SK-N-SH (cell line): ENCODE measurements at regions not wholly inside any gene's neighbourhood (a gene's known extent, or its start where the extent isn't known, plus 50 kb on each side); places are given as distances from the start of the nearest gene placed in this dataset.

Experiments
- CTCF ChIA-PET: fragments of 300-600, 350-600 bp; formaldehyde crosslinking; extraction: SDS; loops from one replicate; lab custom pipeline; 2021; lab: Yijun Ruan, JAX
- POLR2A ChIA-PET: fragments of 350-600 bp; sonication (Branson Sonifier 250); formaldehyde crosslinking; extraction: SDS; loops from one replicate; lab custom pipeline; 2020; ENCODE audit warnings: antibody characterized with exemption, inconsistent platforms; lab: Yijun Ruan, JAX
- DNase-seq: peaks from one replicate; pipeline ENCODE4 v3.0.0; 2012
- H2AFZ ChIP-seq: fragments of 200-600 bp; sonication (generic); 2 replicates; pipeline ENCODE4 v1.8.1; 2016; ENCODE audit warnings: antibody characterized with exemption, mild to moderate bottlenecking, low read depth
- H3F3A ChIP-seq: fragments of 200-600 bp; sonication (generic); replicated peaks from 2 replicates; pipeline ENCODE3; 2016; ENCODE audit warnings: antibody characterized with exemption, mild to moderate bottlenecking; ENCODE audit not compliant: insufficient read depth
- H3K27ac ChIP-seq, 2 experiments: fragments of 200-500 bp in 1 of 2; fragments of 200-600 bp in 1 of 2; sonication (Bioruptor generic) in 1 of 2; sonication (generic), shearing (Covaris generic) in 1 of 2; 2 replicates each; pipeline versions ENCODE4 v1.5.1 to v1.6.1; 2014 to 2016; ENCODE audit warnings: low read depth in 2 of 2, inconsistent platforms in 1 of 2, low read length in 1 of 2, mild to moderate bottlenecking in 1 of 2, mixed read lengths in 1 of 2
- H3K27me3 ChIP-seq: fragments of 200-600 bp; sonication (generic), shearing (Covaris generic); 2 replicates; pipeline ENCODE4 v1.6.1; 2016; ENCODE audit warnings: mixed run types; ENCODE audit not compliant: insufficient read depth
- H3K36me3 ChIP-seq, 2 experiments: fragments of 200-500 bp in 1 of 2; fragments of 200-600 bp in 1 of 2; sonication (Bioruptor generic) in 1 of 2; sonication (generic) in 1 of 2; replicated peaks in 1 of 2; 2 replicates each; pipeline versions ENCODE3 to v1.5.1; 2014 to 2016; ENCODE audit warnings: low read length in 1 of 2, mild to moderate bottlenecking in 1 of 2; ENCODE audit not compliant: insufficient read depth in 2 of 2, control insufficient read depth in 1 of 2
- H3K4me1 ChIP-seq, 2 experiments: fragments of 200-500 bp in 1 of 2; fragments of 200-600 bp in 1 of 2; sonication (Bioruptor generic) in 1 of 2; sonication (generic), shearing (Covaris generic) in 1 of 2; 2 replicates each; pipeline versions ENCODE4 v1.5.1 to v1.6.1; 2014 to 2016; ENCODE audit warnings: low read depth in 1 of 2, low read length in 1 of 2, mixed run types in 1 of 2; ENCODE audit not compliant: insufficient read depth in 2 of 2, control insufficient read depth in 1 of 2
- H3K4me2 ChIP-seq: fragments of 200-600 bp; sonication (generic), shearing (Covaris generic); 2 replicates; pipeline ENCODE4 v1.6.1; 2017; ENCODE audit warnings: mixed run types
- H3K4me3 ChIP-seq, 2 experiments: fragments of 200-500 bp in 1 of 2; fragments of 200-600 bp in 1 of 2; sonication (Bioruptor generic) in 1 of 2; sonication (generic), shearing (Covaris generic) in 1 of 2; 2 replicates each; pipeline versions ENCODE4 v1.5.1 to v1.8.1; 2014 to 2016; ENCODE audit warnings: low read depth in 2 of 2, inconsistent platforms in 1 of 2, low read length in 1 of 2, mild to moderate bottlenecking in 1 of 2, mixed read lengths in 1 of 2, moderate library complexity in 1 of 2
- H3K79me2 ChIP-seq: fragments of 200-600 bp; sonication (generic); 2 replicates; pipeline ENCODE4 v1.8.1; 2017; ENCODE audit warnings: mild to moderate bottlenecking; ENCODE audit not compliant: insufficient read depth
- H3K9ac ChIP-seq: fragments of 200-600 bp; sonication (generic); 2 replicates; pipeline ENCODE4 v1.6.1; 2017; ENCODE audit warnings: mixed run types
- H3K9me2 ChIP-seq: fragments of 200-600 bp; sonication (generic); 2 replicates; pipeline ENCODE4 v1.6.1; 2017; ENCODE audit warnings: mixed run types
- H3K9me3 ChIP-seq: fragments of 200-600 bp; sonication (generic); 2 replicates; pipeline ENCODE4 v1.6.1; 2017; ENCODE audit warnings: mixed run types, mild to moderate bottlenecking, moderate library complexity
- H4K20me1 ChIP-seq: fragments of 200-600 bp; sonication (generic); 2 replicates; pipeline ENCODE4 v1.6.1; 2017; ENCODE audit warnings: mild to moderate bottlenecking, mixed run types; ENCODE audit not compliant: insufficient read depth
- FOSL2 ChIP-seq: IDR thresholded peaks from 2 replicates; pipeline ENCODE4 v1.4.0; 2012; ENCODE audit warnings: low read depth, mild to moderate bottlenecking, moderate library complexity, borderline replicate concordance
- FOXM1 ChIP-seq: IDR thresholded peaks from 2 replicates; pipeline ENCODE4 v1.4.0; 2012; ENCODE audit warnings: low read depth, mild to moderate bottlenecking
- GABPA ChIP-seq: IDR thresholded peaks from 2 replicates; pipeline ENCODE4 v1.4.0; 2012; ENCODE audit warnings: low read depth, mild to moderate bottlenecking
- GATA2 ChIP-seq: sonication (generic); formaldehyde crosslinking; IDR thresholded peaks from 2 replicates; pipeline ENCODE4 v1.5.0; 2020; ENCODE audit warnings: mild to moderate bottlenecking, missing genetic modification reagents
- MAX ChIP-seq: IDR thresholded peaks from 2 replicates; pipeline ENCODE4 v1.4.0; 2012; ENCODE audit warnings: low read depth
- NFIC ChIP-seq: IDR thresholded peaks from 2 replicates; pipeline ENCODE4 v1.4.0; 2012; ENCODE audit warnings: borderline replicate concordance
- NRF1 ChIP-seq: IDR thresholded peaks from 2 replicates; pipeline ENCODE4 v1.6.1; 2012; ENCODE audit warnings: low read depth, mild to moderate bottlenecking, low read length
- RFX5 ChIP-seq: IDR thresholded peaks from 2 replicates; pipeline ENCODE4 v1.6.1; 2012; ENCODE audit warnings: mild to moderate bottlenecking, improper control_type of control experiment, low read length
- RXRA ChIP-seq: IDR thresholded peaks from 2 replicates; pipeline ENCODE4 v1.4.0; 2012; ENCODE audit warnings: low read depth, mild to moderate bottlenecking, borderline replicate concordance
- SIN3A ChIP-seq: IDR thresholded peaks from 2 replicates; pipeline ENCODE4 v1.6.1; 2012; ENCODE audit warnings: low read depth, mild to moderate bottlenecking, low read length, moderate library complexity, borderline replicate concordance
- SMC3 ChIP-seq: IDR thresholded peaks from 2 replicates; pipeline ENCODE4 v1.6.1; 2012; ENCODE audit warnings: low read depth, low read length, improper control_type of control experiment
- TEAD4 ChIP-seq: IDR thresholded peaks from 2 replicates; pipeline ENCODE4 v1.4.0; 2012; ENCODE audit warnings: mild to moderate bottlenecking, borderline replicate concordance; ENCODE audit not compliant: insufficient read depth
- USF2 ChIP-seq: fragments of 150-350 bp; IDR thresholded peaks from 2 replicates; pipeline ENCODE4 v1.6.1; 2017; ENCODE audit warnings: antibody characterized with exemption, low read length, low read depth, borderline replicate concordance
- WGBS: methylation state at CpG from one replicate; pipeline ENCODE4 v1.1.6; 2017; ENCODE audit warnings: low lambda C conversion rate; 5-methylcytosine and 5-hydroxymethylcytosine counted together
- TF ChIP-seq, protein P1 (sequence below): IDR thresholded peaks from 2 replicates; pipeline ENCODE4 v1.6.1; 2012; ENCODE audit warnings: mild to moderate bottlenecking, low read depth, low read length, moderate library complexity
- TF ChIP-seq, protein P2 (sequence below): IDR thresholded peaks from 2 replicates; pipeline ENCODE4 v1.4.0; 2012; ENCODE audit warnings: low read depth, borderline replicate concordance
- TF ChIP-seq, protein P3 (sequence below): fragments of 150-350 bp; IDR thresholded peaks from 2 replicates; pipeline ENCODE4 v1.6.1; 2016; ENCODE audit warnings: mild to moderate bottlenecking, low read depth, low read length

DNA sequence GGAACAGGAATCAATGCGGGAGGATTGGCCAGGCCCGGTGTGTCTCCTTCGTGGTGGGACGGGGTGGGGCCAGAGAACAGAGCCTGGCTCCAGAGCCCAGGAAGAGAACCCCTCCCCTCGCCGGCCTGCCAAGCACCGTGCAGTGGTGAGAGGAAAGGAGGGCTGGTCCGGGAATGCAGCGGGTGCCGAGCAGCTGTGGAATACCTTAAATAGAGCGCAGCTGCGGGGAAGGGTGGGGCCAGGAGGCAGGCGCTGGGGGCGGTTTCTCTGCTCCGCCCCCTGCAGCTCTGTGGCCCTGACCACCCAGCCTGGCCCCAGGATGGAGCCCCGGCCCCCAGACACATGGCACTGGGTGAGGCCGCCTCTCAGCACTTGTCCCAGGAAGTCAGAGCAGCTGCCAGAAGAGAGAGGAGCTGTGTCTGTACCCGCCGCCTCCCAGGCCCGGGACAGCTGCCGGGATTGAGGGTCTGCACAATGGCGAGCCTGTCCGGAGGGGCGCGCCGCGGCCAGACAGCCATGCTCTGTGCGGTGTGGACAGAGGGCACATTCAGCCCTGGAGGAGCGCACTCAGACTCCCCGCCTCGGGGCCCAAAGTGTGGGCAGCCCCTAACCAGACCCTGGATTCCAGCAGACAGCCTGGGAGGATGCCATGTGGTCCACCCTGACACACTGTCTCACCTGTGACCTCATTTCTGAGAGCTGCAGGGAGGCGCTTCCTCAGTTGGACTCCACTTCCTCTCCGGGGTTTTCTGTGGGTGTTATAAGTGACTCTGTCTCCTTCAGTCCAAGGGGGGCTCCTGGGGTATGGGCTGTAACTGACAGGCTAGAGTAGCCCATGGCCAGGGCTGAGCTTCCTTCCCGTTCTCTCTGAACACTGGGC lies 268.8 kb downstream of the SEC14L1 start:
- WGBS = 88% methylated on average over 31 of the region's 34 CpGs
- H3K4me3 ChIP-seq = no peak overlapping the region

GRCh38 chr17:77410470-77410869 lies 269.7 kb downstream of the SEC14L1 start:
- Histone ChIP-seq H3K4me2 (no peak overlapping the region), H3K79me2 (peaks cover 72% of the 10 kb centered on the region), H3K27ac (0 out of 4 replicates have a peak overlapping the region, but pooled peaks of 1 of the 2 experiments have one; percentile 11), H3K9me2 (no peaks in the 10 kb centered on the region), H3K36me3 (peaks cover 0 to 8% of the 10 kb centered on the region in 2 experiments), H3F3A (no peaks in the 10 kb centered on the region), H4K20me1 (peaks cover 5% of the 10 kb centered on the region), H3K9ac (no peak overlapping the region), H3K27me3 (no peaks in the 10 kb centered on the region), H3K4me3 (no peak overlapping the region), H3K9me3 (no peaks in the 10 kb centered on the region), H3K4me1 (peaks cover 11 to 28% of the 10 kb centered on the region in 2 experiments; a peak in 3 of 4 replicates), H2AFZ (no peak overlapping the region)
- ChIA-PET POLR2A (no interaction called here), CTCF (interaction anchor here (1.0 to 16.7 kb wide), 5 partner anchors 10 to 86 kb away, joined by 3 to 364 read pairs (median 12); no protein-coding TSS in a partner anchor)
- no peak for DNase-seq
- WGBS = 92% methylated on average over 13 of the region's 13 CpGs
- TF ChIP-seq NFIC (no peak), SMC3 (no peak), FOXM1 (no peak), GABPA (no peak), MAX (no peak), GATA2 (no peak), USF2 (no peak), TEAD4 (no peak), SIN3A (no peak), NRF1 (no peak)
- TF ChIP-seq, protein P1, sequence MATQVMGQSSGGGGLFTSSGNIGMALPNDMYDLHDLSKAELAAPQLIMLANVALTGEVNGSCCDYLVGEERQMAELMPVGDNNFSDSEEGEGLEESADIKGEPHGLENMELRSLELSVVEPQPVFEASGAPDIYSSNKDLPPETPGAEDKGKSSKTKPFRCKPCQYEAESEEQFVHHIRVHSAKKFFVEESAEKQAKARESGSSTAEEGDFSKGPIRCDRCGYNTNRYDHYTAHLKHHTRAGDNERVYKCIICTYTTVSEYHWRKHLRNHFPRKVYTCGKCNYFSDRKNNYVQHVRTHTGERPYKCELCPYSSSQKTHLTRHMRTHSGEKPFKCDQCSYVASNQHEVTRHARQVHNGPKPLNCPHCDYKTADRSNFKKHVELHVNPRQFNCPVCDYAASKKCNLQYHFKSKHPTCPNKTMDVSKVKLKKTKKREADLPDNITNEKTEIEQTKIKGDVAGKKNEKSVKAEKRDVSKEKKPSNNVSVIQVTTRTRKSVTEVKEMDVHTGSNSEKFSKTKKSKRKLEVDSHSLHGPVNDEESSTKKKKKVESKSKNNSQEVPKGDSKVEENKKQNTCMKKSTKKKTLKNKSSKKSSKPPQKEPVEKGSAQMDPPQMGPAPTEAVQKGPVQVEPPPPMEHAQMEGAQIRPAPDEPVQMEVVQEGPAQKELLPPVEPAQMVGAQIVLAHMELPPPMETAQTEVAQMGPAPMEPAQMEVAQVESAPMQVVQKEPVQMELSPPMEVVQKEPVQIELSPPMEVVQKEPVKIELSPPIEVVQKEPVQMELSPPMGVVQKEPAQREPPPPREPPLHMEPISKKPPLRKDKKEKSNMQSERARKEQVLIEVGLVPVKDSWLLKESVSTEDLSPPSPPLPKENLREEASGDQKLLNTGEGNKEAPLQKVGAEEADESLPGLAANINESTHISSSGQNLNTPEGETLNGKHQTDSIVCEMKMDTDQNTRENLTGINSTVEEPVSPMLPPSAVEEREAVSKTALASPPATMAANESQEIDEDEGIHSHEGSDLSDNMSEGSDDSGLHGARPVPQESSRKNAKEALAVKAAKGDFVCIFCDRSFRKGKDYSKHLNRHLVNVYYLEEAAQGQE = no peak
- TF ChIP-seq, protein P2, sequence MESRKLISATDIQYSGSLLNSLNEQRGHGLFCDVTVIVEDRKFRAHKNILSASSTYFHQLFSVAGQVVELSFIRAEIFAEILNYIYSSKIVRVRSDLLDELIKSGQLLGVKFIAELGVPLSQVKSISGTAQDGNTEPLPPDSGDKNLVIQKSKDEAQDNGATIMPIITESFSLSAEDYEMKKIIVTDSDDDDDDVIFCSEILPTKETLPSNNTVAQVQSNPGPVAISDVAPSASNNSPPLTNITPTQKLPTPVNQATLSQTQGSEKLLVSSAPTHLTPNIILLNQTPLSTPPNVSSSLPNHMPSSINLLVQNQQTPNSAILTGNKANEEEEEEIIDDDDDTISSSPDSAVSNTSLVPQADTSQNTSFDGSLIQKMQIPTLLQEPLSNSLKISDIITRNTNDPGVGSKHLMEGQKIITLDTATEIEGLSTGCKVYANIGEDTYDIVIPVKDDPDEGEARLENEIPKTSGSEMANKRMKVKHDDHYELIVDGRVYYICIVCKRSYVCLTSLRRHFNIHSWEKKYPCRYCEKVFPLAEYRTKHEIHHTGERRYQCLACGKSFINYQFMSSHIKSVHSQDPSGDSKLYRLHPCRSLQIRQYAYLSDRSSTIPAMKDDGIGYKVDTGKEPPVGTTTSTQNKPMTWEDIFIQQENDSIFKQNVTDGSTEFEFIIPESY = no peak
- TF ChIP-seq, protein P3, sequence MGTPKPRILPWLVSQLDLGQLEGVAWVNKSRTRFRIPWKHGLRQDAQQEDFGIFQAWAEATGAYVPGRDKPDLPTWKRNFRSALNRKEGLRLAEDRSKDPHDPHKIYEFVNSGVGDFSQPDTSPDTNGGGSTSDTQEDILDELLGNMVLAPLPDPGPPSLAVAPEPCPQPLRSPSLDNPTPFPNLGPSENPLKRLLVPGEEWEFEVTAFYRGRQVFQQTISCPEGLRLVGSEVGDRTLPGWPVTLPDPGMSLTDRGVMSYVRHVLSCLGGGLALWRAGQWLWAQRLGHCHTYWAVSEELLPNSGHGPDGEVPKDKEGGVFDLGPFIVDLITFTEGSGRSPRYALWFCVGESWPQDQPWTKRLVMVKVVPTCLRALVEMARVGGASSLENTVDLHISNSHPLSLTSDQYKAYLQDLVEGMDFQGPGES = no peak

More for the DNA sequence above, 268.8 kb downstream of the SEC14L1 start:
- H3K9me2 ChIP-seq = no peaks in the 10 kb centered on the region
- H3K79me2 ChIP-seq = peaks cover 71% of the 10 kb centered on the region
- ChIA-PET POLR2A (interaction anchor here (1.0 kb wide), 1 partner anchor 14 kb away, joined by 4 read pairs; no protein-coding TSS in a partner anchor), CTCF (interaction anchor here (1.0 to 16.7 kb wide), 6 partner anchors 9 to 87 kb away, joined by 3 to 364 read pairs (median 9); no protein-coding TSS in a partner anchor)
- no peaks in the 10 kb centered on the region for H3K27me3 ChIP-seq
- H4K20me1 ChIP-seq = no peaks in the 10 kb centered on the region; the same call in 1 of the 2 replicates
- no peak overlapping the region for H3K27ac ChIP-seq
- H3K9ac ChIP-seq = no peak overlapping the region
- no peaks in the 10 kb centered on the region for H3F3A ChIP-seq
- H2AFZ ChIP-seq = no peak overlapping the region
- peaks cover 14 to 37% of the 10 kb centered on the region in 2 experiments; a peak in 3 of 4 replicates for H3K4me1 ChIP-seq
- TF ChIP-seq RXRA = no peak
- TF ChIP-seq GABPA = no peak
- no peak for TF ChIP-seq RFX5
- TF ChIP-seq FOXM1 = no peak
- no peak for TF ChIP-seq FOSL2
- no peak for DNase-seq
- peaks cover 0 to 8% of the 10 kb centered on the region in 2 experiments for H3K36me3 ChIP-seq
- H3K9me3 ChIP-seq = no peaks in the 10 kb centered on the region
- H3K4me2 ChIP-seq = no peak overlapping the region
